ENCODE measurements at regions not wholly inside any gene's neighbourhood (a gene's known extent, or its start where the extent isn't known, plus 50 kb on each side); places are given as distances from the start of the nearest gene placed in this dataset.

GRCh38 chr7:85324145-85324799 is 137.4 kb upstream of the SEMA3D start:
- TF ChIP-seq CTCF (IDR thresholded peaks at IDR 0.05) (no peak), POLR2A (IDR thresholded peaks at IDR 0.05) (no peak)

All from lower leg skin (tissue), 3 donors.